CD4-positive, alpha-beta T cell treated with Interleukin-4 for 1 hour (primary cell): ENCODE measurements at regions not wholly inside any gene's neighbourhood (a gene's known extent, or its start where the extent isn't known, plus 50 kb on each side); places are given as distances from the start of the nearest gene placed in this dataset.

Source experiments
- DNase-seq, 2 donors: peaks; one replicate each; pipeline ENCODE4 v3.0.0-alpha.2; 2020 to 2022

GRCh38 chr11:115778928-115779650, 274.9 kb upstream of the CADM1 start:
- DNase-seq, result no peak

DNA sequence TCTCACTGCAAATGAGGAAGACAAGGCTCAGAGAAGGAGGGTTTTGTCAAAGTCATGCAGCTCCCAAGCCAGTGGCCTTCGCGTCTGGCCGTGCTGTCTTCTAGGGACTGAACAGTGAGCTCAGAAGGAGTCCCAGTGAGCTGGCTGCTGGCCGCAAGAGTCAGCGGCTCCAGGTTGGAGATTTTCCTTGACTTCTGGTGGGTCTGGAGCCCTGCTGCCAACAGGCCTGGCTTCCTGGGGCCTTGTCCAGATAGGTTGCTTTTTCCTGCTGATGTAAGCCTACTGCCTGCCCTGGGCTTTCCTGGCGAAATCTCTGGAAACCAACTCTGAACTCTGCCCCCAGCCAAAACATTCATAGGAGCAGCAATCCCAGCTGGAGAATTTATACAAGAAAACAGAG, 272.7 kb upstream of the CADM1 start:
- no peak for DNase-seq

- no peak for DNase-seq
Measured at GRCh38 chr11:115775846-115776245, 271.6 kb upstream of the CADM1 start.

DNA sequence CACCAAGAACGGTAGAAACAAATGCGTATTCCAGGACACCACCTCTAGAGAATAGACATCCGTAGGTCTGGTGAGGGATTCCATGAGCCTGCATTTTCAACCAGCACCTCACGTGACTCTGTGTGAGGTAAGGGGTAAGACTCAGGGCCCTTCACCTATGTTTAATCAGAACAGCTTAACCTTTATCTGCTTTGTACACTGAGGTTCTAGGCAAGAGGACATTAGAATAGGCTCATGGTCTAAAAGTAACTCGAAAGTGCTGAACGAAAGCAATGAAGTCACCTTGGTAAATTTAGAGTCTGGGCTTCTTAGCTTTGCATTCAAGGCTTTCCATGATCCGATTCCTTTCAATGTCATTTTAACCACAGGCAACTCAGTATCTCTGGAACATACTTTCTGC, 270.5 kb upstream of the CADM1 start:
- no peak for DNase-seq

DNA sequence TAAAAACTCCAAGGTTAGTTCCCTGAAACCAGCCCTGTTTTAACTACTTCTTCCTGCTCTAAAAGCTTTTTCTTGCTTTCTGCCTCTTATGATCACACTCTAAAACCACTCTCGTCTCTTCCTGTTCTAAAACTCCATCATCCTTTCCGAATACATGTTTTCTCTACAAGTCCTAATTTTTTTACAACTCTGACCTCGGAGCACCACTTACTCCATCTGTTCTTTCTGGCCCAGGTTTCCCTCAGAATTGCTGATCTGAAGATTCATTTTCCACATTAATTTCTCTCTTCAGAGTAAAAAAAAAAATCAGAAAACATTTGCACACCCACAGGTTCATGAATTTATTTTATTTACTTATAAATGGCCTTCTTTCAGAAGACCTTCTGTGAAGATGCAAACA, 265.7 kb upstream of the CADM1 start:
- DNase-seq, result no peak

- DNase-seq, result no peak
Measured at GRCh38 chr11:115767883-115768282, 263.7 kb upstream of the CADM1 start.

GRCh38 chr11:115767047-115767802, 263.0 kb upstream of the CADM1 start:
- no peak for DNase-seq

GRCh38 chr11:115766561-115766960, 262.3 kb upstream of the CADM1 start:
- no peak for DNase-seq

DNA sequence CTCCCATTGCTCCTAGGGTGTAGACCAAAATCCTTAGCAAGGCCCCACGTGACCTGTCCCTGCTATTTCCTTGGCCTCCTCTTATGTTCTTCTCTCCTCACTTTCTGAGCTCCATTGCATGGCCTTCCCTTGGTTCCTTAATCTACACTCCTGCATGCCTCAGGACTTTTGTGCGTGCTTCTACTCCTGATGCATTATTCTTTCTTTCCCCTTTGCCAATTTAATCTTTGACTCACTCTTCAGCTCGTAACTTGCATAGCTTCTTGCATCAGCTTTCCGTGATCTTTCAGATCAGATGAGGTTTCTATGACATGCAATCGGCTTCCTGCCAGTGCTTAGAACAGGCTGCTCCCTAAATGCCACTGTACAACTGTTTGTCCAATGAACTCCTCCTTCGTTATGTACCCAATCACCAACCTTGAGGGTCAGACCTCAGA, 261.6 kb upstream of the CADM1 start:
- no peak for DNase-seq

DNA sequence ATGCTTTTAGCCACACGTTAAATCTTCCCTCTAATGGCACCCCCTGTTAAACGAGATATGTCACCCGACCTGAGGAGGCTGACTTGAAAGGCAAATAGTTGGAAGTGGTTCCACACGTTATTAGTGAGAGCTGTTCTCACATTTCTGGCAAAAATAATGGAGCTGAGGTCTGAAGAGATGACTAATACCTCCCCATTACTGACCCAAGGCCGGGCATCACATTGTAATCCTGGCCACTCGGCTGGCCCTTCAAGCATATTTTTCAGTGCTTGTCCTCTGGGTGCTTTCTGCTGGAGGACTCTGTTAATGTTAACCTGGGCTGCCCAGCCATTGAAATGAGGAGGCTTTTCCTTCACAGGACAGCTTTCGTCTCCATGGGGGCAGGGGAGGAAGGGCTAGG, 260.0 kb upstream of the CADM1 start:
- DNase-seq, result no peak

DNA sequence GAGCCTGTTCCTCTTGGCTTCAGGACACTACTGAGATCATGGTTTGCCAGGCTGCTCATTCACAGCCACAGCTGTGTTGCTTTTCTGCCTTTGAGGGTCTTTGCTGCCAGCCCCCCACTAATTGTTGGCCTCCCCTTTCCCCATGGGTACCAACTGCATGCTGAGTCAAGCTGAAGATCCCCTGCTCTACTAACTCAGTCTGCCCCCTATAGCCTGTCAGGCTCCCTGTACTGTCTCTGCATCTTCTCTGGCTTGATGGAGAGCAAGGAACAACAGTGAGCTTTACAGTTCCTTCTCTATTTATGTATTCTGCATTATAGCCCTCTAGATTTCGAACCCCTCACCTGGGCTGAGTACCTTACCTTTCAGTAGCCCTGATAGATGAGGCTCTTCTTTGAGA, 257.6 kb upstream of the CADM1 start:
- DNase-seq, result no peak

DNA sequence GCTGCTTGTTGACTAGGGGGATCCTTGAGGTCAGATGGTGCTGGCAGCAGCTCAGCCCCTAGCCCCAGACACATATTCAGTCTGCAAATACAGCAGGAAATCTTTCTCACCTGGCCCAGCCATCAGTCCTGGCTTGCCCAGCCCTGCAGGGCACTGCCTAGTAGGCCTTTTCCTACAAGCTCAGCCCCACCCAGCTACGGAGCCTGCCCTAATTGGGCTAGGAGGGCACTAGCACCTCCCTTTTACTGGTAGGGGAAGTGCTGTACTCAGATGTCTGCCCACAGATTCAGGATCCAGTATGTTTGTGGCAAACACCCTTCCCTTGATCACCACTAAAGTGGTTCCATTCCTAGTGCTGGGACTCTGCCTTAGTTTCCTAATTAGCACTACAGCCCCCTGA, 257.1 kb upstream of the CADM1 start:
- peak in 1 of 2 donors; percentile 25 for DNase-seq

DNA sequence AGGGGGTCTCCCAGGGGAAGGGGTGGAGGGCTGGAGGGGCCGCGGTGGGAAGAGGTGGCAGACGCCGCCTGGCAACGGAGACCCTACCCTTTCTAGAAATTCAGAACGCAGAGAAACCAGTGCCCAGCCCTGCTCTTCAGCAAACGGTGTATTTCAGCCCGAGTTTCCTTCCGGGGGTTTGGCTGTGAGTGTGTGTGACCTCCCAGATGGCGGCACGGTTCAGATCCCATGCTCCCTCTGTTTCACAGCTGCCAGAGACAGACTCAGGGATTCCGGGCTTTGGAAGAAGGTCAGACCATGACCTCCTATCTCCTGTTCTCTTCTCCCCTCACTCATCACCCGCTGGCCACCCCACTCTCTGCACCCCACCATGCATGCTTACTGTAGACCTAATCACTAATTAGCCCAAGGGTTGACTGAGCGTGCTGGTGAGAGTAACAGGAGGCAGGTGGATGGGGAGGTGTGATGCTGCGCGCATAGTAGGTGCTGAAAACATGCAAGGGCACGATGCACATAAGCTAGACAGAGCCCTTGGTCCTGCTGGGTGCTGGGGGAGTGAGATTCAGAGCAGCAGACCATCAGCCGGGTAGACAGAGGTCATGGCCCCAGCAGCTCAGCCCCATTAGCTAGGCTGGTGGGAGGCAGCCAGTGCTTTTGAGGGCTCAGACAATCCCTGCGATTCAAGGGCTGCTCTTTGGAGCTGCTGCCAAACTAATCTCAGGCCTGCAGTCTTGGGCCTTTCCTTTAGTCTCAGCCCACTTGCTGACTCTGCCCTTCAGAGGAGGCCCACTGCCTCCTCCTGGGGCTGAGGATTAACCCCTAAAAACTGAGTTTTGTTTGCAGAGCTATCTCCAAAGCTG, 256.5 kb upstream of the CADM1 start:
- DNase-seq, result no peak

DNA sequence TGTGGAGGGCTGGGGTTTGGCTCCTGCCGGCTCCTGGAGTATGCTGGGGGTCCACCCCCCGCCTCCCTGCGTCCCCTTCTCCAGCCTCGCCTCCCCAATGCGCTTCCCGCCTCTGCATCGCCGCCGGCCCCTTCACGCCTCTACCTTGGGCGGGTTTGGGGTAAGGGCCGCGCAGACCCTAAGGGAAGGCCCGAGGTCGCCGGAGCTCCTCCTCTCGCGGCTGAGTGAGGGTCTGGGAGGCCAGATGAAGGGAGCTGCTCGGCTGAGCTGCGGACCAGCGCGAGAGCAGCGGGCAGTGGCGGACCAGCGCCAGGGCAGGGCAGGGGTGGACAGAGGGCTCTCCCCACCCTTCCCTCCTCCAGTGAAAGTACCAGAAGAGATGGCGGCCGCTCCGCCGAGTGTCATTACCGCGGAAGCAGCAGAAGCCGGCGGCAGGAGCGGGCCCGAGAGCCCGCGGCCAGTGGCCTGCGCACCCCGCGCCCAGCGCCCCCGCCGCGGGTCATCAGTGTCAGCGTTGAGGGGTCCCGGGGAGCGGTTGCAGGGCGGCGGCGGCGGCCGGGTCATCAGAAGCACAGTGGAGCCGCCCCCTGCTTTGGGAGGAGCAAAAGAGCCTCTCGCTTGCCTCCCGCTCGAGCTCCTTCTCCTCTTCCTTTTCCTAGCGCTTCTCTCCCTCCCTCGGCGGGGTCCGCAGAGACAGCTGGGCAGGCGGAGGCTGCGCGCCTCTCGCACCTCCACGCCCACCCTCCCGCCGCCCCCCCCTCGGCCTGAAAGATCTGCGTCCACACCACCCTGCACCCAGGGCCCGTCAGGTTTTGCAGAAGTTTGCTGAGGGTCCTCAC, 255.6 kb upstream of the CADM1 start:
- no peak for DNase-seq

GRCh38 chr11:115758011-115758410, 253.8 kb upstream of the CADM1 start:
- DNase-seq, result no peak

DNA sequence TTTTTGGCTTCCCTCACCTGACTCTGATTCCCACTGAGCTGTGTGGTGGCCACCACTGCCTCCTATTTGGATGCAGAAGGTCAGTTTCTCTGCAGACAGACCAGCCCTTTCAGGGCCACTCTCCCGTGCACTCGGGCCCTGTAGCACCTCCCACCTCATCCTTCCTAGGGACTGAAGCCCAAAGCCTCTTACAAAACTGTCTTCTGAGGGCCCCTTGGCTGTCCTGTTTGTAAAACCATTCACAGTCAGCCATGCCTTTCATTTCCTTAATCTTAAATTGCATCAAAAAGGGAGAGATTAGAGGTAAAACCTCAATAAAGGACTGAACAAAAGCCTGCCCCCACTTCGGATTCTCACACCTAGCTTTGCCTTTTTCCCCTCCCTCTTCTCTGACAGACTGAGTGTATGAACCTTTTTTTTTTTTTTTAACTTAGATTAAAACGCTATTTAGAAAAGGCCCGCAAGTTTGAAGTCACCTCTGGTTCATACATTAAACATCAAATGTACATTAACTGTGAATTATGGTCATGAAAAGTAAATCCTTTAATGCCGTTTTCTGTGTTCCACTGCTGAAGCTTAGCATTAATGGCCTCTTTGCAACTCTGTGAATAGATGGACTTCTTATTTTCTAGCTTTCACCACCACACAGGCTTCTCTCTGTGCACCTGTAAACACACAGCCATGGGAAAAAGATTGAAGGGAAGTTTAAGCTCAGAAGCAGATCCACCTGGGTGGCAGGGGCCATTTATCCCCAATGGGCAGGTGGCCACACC, 247.2 kb upstream of the CADM1 start:
- DNase-seq, result no peak

DNA sequence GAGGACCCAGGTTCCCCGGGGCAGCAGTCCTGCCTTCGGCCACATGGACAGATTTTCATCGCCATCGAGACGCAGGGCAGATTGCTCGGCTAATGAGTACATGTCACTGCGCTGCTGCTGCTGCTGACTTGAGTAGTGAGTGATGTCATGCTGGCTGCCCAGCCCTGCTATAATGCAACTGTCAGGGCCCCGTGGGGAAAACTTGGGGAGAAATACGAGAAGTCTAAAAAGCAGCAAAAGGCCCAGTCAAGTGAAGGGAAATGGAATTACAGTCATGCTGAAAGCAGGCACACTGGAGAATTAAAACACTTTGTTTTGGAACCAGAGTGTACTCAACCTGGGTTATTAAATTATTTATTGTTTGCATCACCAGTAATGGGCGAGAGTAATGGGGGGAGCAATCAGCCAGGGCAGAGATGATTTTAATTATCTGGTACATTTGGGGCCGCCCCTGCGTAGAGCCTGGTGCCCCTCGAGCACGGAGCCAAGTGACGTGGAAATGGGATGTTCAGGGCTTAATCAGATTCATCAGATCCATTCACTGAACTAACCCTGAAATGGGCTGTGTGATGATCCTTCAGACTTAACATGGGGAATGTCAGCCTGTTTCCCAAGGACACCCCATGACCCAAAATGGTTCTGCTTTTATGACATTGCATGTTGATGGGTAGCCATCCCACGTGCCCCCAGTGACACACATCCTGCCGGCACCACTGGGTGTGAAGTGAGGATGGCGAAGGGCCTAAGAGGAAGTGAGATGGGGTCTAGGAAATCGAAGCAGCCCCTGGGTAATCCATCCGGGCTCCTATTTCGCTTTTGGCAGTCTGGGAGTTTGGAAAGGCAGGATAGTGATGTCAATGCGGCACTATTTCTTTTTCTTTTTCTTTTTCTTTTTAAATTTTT, 241.6 kb upstream of the CADM1 start:
- DNase-seq, result no peak

GRCh38 chr11:115745066-115745465, 240.9 kb upstream of the CADM1 start:
- DNase-seq, result no peak

- no peak for DNase-seq
Measured at GRCh38 chr11:115743719-115744118, 239.5 kb upstream of the CADM1 start.

DNA sequence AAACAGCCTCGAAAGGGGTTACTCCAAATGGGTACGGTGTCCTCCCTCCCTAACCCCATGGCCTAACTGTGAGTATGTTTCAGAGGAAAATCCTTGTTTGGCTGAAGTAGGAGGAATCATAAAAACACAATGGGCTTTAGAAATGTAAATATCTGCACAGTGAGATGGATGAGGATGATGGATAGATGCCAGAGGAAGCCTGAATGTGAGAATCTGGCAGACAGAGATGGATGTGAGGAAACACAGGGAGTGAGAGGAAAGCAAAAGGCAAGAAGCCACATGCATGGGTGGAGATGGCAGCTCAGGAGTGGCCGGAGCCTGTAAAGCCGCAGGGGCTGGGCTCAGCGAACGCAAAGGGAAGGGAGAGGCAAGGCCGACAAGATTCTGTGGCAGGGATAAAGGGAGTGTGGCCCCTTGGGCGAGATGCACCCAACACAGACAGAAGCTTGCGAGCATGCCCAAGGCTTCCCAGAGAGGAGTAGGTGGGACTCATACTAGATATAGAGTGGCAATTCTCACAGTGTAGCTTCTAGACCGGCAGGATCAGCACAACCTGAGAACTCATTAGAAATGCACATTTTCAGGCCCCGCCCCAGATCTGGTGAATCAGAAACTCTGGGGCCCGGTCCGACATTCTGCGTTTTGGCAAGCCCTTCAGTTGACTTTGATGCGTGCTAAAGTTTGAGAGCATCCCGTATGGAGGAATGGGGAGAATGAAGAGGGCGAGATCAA, 237.3 kb upstream of the CADM1 start:
- no peak for DNase-seq
